ENCODE measurements at regions not wholly inside any gene's neighbourhood (a gene's known extent, or its start where the extent isn't known, plus 50 kb on each side); places are given as distances from the start of the nearest gene placed in this dataset.

GRCh38 chr10:108003061-108003460 lies 838.6 kb upstream of the SORCS1 start:
- TF ChIP-seq CTCF (IDR thresholded peaks at IDR 0.05) (no peak), REST (IDR thresholded peaks at IDR 0.05; ENCODE audit: insufficient read depth in 1 of 2, low read depth in 2 of 2, low read length in 1 of 2) (no peak), SIN3A (IDR thresholded peaks at IDR 0.05; ENCODE audit: borderline replicate concordance, insufficient read depth, low read depth, low read length) (no peak), POLR2AphosphoS5 (IDR thresholded peaks at IDR 0.05; ENCODE audit: low read depth, low read length) (no peak)

All from Panc1 (cell line).